ENCODE measurements at regions not wholly inside any gene's neighbourhood (a gene's known extent, or its start where the extent isn't known, plus 50 kb on each side); places are given as distances from the start of the nearest gene placed in this dataset.

DNA sequence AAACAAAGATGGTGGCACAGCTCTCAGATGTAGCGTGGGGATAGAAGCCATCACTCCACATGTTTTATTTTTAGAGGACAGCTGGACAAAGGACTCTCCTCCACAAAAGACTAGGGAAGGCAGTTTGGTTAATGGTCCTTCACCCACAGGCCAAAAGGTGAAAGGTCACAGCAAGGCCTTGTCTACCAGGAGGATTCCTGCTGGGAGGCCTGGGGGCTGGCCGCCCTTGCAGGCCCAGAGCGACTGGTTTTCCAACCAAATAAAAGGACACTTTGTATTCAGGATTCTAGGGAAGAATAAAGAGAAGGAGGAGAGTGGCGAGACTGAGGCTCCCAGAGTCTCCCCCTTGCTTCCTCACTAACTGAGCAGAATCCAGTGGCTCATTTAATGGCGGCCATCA is 94.3 kb downstream of the AXIN2 start:
- FAIRE-seq (no peak), DNase-seq (ENCODE audit: insufficient read length, low spot score) (no peak)
- TF ChIP-seq, protein P1, sequence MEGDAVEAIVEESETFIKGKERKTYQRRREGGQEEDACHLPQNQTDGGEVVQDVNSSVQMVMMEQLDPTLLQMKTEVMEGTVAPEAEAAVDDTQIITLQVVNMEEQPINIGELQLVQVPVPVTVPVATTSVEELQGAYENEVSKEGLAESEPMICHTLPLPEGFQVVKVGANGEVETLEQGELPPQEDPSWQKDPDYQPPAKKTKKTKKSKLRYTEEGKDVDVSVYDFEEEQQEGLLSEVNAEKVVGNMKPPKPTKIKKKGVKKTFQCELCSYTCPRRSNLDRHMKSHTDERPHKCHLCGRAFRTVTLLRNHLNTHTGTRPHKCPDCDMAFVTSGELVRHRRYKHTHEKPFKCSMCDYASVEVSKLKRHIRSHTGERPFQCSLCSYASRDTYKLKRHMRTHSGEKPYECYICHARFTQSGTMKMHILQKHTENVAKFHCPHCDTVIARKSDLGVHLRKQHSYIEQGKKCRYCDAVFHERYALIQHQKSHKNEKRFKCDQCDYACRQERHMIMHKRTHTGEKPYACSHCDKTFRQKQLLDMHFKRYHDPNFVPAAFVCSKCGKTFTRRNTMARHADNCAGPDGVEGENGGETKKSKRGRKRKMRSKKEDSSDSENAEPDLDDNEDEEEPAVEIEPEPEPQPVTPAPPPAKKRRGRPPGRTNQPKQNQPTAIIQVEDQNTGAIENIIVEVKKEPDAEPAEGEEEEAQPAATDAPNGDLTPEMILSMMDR (IDR thresholded peaks at IDR 0.05; ENCODE audit: insufficient read depth, missing control alignments): no peak

DNA sequence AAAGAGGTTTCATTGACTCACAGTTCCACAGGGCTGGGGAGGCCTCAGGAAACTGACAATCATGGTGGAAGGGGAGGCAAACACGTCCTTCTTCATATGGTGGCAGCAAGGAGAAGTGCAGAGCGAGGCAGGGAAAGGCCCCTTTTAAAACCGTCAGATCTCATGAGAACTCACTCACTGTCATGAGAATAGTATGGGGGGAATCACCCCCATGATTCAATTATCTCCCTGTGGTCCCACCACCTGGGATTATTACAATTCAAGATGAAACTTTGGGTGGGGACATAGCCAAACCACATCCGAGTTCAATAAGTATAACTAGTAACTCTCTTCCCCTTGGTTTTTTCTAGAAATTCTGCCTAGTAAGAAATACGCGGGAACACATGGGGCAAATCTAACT is 94.9 kb downstream of the AXIN2 start:
- FAIRE-seq: no peak

DNA sequence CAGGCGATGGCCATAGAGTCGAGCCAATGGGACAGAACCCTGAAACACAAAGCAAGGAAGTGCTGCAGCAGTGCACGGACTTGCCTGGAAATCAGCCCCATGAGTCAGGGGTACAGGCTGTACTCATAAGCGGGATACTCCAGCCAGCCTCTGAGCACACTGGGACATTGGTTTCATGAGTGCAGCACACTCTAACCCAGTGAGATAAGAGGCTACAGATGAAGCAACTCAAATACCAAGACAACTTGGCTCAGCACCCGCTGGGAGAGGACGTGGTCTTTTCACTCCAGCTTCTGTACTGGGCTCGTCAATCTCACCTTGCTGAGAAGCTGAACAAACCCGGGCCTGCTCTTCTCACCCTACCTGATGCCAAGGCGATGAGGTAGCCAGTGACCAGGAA is 98.2 kb downstream of the AXIN2 start:
- TF ChIP-seq, protein P1 (IDR thresholded peaks at IDR 0.05; ENCODE audit: insufficient read depth, missing control alignments): no peak
- no peak for FAIRE-seq
- no peak for DNase-seq (ENCODE audit: insufficient read length, low spot score)

More for the DNA sequence above, 94.9 kb downstream of the AXIN2 start:
- TF ChIP-seq, protein P1 (IDR thresholded peaks at IDR 0.05; ENCODE audit: insufficient read depth, missing control alignments): no peak
- no peak for DNase-seq (ENCODE audit: insufficient read length, low spot score)

DNA sequence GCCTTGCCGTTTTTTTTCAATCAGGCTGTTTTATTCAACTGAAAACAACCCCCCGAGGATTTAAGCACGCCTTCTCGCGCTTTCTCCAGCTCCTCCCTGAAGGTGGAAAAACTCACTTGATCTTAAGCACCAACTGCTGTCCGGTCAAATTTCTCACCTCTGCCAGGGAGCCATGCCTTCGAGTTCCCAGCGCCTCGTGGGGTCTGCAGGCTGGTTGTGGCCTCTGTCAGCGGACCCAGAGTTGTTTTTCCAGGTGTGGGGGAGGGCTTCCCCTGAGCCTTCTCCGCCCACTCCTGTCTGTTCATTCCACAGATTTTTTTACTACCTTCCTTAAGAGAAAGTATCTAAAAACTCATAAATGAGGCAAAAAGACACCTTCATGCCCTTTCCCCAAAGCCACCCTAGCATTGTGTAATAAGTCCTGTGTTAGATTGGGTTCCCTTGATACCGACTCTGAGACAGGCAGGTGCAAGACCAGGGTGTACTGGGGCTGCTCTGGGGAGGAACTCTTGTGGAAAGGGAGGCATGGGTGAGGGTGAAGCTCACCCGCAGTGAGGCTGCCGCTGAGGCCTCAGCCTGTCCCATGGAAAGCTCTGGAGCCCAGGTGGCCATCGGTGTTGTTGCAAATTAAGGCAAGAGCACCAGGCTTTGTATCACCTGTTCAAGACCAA is 101.6 kb downstream of the AXIN2 start:
- FAIRE-seq (no peak), DNase-seq (ENCODE audit: insufficient read length, low spot score) (no peak)
- TF ChIP-seq, protein P1 (IDR thresholded peaks at IDR 0.05; ENCODE audit: insufficient read depth, missing control alignments): no peak

DNA sequence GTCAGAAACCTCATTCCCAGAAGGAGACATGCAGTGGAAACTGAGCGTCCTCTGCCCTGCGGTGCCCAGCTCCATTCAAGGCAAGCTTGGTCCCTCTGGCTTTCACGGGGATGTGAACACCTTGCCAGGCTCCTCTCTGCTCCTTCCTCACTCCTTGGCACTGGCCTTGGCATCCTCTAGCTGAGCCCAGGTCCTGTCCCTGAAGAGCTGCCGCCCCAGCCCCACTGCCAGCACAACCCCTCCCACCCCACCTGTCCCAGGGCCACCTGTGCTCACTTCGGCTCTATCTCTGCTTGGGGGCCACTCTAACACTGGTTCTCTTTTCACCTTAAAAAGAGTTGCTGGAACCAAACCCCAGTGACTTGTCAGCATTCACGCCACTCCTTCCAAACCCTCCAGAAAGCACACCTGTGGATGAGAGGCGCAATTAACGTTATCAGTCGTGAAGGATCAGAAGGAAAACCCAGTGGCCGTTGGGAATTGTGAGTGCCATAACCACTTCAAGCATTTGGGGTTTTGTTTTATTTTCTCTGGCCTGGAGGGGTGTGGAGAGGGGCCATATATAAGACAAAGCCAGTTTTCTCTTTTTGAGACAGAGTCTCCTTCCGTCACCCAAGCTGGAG is 103.7 kb downstream of the AXIN2 start:
- DNase-seq (ENCODE audit: insufficient read length, low spot score) (no peak), FAIRE-seq (no peak)
- TF ChIP-seq, protein P1 (IDR thresholded peaks at IDR 0.05; ENCODE audit: insufficient read depth, missing control alignments): no peak

DNA sequence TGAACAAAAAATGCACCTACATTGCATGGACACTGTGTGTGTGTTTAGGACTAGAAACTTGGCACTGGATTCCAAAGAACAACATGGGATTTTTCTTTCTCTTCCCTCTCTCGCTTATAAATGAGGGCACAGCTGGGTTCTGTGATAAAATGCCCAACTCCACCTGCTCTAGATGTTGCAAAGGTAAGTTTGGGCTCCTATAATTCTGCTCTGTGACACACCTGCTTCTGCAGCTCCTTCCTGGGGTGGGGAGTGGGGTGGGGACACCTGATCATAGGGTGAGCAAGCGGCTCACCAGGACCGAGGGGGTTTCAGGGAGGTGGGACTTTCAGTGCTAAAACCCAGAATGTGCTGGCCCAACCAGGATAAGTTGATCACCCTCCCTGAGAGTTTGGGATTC is 104.3 kb downstream of the AXIN2 start:
- DNase-seq (ENCODE audit: insufficient read length, low spot score) (no peak), FAIRE-seq (no peak)
- TF ChIP-seq, protein P1 (IDR thresholded peaks at IDR 0.05; ENCODE audit: insufficient read depth, missing control alignments): no peak

Measured in D721Med (cell line).